Inflammatory macrophage (primary cell): ENCODE measurements at regions not wholly inside any gene's neighbourhood (a gene's known extent, or its start where the extent isn't known, plus 50 kb on each side); places are given as distances from the start of the nearest gene placed in this dataset.

ENCODE experiments used
- DNase-seq, 2 donors: peaks; one replicate each; pipeline ENCODE4 v3.0.0-alpha.2; 2020 to 2022

DNA sequence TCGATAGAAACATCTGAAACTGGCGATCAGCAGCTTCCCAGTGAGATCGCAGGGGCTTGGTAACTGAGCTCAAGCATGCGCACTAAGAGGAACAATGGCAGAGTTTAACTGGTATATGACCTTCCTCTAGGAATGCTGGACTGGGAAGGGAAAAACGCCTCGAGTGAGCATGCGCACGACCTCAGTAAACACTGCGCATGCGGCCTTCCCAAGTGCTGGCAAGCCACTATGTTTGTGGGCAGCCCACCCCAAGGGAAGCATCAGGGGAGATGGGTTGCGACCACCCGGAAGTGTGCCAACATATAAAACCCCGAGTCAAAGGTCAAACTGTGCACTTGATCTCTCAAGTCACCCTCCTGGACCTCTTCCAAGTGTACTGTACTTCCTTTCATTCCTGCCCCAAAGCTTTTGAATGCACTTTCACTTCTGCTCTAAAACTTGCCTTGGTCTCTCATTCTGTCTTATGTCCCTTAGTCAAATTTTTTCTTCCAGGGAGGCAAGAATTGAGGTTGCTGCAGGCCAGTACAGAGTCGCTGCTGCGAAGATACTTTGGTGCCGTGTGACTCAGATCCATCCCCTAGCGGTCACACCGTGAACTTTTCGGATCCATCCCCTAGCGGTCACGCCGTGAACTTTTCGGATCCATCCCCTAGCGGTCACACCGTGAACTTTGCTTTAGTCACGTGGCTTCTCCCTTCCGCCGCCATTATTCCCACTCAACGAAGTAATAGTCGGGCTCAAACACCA, 243.3 kb downstream of the FAM43A start:
- DNase-seq: peak; percentile 70 to 83

DNA sequence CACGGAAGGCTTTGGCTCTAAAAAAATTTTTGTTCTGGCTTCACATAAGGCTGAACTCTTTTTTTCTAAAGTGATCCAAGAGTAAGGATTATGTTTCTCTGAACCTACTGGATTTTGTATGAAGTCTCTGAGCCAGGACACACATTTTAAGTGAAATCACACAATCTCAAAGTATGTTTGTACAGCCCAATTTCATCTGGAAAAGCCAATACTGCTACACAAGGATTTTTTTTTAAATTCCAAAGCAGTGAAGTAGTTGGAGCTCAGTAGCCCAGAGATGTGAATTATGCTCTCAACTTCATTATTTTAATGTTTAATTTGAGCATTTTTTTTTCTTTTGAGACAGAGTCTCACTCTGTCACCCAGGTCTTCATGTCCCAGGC, 243.9 kb downstream of the FAM43A start:
- DNase-seq: no peak

DNA sequence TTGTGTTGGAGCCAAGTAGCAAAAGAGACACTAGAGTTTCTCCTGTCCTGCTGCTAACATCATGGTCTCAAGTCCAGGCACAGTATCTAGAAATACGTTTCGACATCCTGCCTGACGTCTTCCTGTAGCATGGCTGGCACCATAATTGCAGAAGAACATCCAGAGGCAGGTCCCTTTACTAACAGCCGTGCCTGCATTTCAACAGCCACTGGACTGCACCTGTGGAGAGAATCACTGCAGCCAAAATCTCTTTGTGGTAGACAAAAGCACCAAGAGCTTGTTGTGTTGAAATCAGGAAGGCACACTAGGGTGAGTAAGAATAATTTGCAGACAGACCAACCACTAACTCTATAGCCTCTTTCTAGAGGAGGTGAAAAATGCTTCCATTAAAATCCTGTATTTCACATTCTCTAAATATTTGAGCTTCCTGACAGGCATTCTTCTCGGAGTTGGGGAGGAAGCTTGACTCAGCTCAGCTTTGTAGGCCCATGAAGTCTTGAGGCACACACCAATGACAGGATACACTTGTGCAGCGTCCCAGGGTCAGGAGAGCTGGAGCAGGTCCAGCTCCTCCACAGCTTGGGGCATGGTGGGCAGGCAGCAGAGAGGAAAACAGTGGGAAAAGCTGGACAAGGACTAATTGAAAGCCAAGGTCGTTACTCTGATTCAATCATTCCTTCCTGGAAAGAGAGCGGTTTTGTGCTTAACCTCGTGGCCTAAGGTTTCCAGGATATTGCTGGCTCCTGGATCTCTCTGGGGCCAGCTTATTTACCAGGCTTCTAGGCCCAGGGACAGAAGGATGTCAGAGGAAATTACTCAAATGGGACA, 244.9 kb downstream of the FAM43A start:
- peak; percentile 63 to 68 for DNase-seq

DNA sequence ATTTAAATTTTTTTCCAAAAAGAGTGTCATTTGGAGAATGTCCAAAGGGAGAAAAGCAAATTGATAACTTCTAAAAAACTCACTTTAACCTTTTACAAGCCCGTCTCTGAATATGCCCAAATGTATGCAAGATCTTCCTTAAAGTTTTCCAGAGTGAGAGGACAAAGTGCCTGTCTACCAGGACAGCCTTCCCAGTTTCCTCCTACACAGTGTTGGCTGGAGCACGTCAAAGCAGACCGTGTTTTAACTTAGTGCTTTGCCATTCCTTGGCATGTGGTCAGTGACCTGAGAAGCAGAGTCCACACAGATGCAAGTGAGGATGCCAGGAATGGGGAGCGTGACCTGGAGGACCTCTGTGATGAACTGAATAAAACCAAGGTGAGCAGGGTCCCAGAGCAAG, 245.7 kb downstream of the FAM43A start:
- DNase-seq: no peak

DNA sequence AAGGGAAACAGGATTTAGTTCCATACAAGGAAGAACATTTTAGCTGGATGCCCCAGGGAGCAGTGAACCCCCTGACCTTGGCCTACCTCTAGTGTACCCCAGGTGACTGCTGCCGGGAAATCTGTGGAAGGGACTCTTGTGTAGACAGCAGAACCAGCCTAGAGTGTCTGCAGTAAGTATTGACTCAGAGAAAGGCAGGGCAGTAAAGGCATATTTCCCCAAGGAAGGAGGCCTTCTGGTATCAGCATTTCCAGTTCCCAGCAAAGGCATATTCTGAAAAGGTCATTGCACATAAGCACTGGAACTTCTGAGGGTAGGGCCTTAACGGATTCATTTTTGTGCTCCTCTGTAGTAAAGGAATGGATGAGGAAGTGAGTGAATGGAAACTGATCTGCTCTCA, 246.2 kb downstream of the FAM43A start:
- DNase-seq: no peak

DNA sequence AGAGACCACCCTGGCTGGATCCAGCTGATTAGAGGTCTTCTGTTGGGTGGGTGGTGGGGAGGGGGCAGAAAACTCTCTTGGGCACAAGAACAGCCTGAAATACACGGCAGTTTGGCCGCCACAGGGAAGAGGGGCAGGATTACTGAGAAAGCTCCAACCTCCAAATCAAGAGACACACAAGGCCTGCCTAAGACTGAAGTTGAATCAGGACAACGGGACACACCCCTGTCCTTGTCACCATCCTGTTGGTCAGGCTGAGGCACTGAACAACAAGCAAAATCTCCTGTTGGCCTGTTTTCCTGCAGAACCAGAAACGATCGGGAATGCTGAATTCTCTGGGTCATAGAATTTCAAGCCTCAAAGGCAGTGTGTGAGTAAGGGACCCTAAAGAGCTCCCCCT, 247.8 kb downstream of the FAM43A start:
- DNase-seq: no peak

DNA sequence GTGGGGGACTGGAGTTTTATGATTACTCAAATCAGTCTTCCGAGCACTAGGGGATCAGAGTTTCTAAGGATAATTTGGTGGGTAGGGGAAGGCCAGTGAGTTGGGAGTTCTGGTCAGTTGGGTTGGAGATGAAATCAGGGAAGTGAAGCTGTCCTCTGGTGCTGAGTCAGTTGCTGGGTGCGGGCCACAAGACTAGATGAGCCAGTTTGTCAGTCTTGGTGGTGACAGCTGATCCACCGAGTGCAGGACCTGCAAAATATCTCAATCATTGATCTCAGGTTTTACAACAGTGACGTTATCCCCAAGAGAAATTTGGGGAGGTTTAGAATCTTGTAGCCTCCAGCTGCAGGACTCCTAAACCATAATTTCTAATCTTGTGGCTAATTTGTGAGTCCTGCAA, 249.4 kb downstream of the FAM43A start:
- DNase-seq: peak; percentile 56 to 78

DNA sequence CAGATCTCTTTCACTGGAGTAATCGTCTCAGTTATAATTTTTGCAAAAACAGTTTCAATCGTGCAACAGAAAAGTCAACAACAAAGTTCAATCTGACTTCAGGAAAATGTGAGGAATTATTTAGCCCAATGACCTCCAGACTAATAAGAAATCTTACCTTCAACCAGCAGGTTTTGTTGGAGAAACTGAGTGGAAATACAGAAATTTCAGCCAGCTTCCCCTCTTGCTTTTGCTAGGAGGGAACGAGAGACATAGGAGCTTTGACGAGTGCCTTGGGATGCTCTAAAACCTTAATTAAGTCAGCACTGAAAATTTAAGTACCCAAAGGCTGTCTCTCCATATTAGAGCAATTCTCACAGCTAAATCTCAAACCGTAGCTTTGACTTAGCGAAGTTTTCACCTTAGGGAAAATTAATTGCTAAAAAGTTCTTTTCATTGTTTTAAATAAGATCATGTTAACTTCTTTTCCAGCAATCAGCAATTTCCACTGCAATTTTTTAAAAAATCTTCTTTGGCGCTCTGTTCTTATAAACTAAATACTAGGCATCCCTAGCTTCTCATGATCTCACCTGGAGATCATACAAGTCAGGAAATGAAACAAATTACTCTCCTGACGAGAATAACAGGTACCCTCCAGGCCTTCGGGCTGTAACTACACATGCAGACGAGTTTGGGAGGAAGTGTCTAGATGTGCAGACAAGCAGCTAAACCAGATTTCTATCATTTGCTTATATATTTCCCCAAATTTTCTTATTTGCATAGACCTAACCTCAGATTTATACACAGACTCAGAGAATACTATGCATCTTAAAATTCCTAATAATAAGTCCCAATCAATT, 250.2 kb downstream of the FAM43A start:
- no peak for DNase-seq

DNA sequence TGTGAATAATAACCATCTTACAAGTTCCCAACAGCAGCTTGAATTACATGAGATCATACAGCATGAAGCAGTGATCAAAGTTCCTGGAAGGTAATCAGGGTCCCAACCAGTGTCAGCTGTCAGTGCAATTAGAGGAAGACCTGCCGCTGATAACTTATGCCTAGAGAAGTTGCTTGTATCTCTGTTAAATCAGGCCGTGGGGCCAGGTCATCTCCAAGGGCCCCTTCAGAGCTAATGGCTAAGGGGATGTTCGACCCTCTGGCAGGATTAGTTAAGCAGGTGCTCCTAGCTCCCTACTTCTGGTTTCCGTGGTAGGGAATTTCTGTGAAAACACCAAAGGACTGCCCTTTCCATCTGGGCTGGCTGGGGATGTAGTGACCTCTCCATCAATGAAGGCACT, 251.0 kb downstream of the FAM43A start:
- DNase-seq: no peak

DNA sequence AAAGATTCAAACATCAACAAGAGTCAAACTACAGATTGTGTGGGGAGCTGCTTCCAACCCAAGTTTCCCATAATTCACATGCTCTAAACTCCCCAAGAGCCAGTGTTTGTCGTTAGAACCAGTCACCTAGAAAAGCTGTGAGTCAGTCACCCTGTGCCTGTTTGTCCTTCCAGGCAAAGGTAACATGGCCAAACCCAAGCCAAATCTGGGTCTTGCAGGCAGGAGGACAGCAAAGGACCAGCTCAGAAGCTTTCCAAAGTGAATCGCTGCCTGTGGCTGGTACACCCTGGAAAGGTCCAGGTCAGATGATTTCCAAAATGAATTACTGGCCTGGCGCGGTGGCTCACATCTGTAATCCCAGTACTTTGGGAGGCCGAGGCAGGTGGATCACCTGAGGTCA, 251.5 kb downstream of the FAM43A start:
- no peak for DNase-seq

DNA sequence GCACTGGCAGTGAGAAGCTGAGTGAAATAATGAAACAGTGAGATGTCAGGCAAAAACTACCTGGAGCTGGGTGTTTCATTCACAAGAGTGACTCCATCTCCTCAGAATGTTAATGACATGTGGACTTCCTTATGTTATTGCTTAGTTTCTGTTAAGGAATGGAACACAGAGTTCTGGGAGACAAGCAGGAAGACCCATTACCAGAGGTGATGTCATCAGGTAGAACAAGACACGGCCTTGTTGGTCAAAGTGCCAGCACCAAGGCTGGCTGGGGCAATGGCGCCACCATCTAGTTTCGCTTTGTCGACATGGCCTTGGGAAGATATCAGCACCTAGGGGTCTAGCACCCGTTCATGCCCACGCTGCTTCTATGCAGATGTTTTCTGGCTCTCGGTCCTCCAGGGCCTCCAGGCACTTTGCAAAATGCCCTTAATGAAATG, 252.2 kb downstream of the FAM43A start:
- no peak for DNase-seq

DNA sequence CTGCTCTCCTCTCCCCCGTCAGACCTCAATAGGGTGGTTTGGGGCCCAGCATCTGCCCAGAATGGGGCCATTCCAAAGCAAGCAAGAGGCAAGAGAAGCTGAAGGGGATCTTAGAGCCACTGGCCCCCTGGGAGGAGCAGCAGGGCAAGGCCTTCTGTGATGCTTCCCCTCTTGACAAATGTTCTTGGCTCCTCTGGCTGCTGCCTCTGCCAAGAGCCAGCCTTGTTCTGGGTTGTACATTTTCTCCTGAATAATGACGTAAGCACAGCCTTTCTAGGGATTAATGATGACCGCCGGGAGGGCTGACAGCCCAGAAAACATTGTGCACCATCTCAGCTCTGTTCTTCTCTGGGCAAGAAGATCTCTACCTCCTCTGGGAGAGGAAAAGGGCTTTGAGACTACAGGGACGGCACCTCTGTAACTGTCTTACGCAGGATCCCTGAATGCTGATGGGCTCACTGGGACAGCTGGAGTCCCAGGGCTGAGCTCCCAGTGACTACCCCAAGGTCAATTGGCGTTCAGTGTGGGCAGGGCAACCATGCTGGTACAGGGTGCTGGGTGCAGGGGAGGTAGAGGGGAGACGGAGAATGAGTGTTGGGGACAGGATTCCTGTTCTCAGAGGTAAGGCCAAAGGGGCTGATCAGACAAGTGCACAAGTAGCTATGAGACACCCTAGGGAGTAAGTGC, 253.3 kb downstream of the FAM43A start:
- no peak for DNase-seq

DNA sequence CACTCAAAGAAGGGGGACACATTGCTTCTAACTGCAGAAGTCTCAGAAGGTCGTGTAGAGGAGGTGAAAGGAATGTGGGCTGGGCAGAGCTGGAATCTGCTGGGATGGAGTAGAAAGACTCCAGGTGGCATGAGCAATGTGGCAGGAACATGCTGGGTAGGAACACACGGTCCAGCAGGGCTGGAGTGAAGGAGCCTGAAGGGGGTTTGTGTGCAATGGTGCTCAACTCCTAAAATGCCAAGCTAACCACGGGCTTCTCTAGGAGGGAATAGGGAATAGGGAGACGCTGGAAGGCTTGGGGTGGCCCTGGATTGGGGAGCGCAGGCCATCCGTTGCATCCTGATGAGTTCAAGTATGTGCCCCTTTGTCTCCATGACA, 253.8 kb downstream of the FAM43A start:
- DNase-seq: no peak

DNA sequence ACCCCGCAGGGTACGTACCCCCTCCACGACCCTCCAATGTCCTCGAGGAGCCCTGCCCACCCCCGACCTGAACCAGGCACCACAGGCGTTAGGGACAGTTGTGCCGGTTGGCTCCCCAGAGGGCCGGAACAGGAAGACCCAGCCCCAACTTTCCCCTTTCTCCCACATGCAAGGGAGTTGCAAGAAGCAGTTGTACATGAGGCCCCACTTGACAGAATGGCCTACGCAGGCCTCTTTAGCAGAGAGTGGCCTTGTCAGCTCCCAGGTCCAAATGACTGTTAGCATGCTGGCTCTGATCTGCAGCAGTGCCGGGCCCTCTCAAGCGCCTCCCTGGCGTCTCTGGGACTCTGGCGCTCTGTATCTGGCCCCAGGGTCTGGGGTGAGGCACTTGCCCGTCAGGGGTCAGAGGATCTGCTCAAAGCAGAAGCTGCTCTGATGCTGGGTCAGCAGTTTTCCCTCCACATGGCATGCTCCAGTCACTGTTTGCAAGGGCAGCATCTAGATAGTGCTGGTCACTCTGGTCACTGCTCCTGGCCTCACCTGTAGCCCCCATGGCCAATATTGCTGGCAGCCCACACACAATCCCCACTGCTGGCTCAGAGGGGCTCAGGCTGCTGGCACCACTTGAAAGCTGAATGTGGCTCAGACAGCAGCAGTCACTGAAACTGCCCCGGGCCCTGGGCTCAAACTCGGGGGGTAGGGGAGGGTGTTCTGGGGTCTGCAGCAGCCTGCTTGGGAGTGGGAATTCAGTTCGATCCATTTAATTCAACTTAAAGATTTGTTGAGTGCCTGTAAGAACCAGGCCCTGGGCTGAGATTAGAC, 254.5 kb downstream of the FAM43A start:
- DNase-seq: peak in 1 of 2 donors; percentile 31

DNA sequence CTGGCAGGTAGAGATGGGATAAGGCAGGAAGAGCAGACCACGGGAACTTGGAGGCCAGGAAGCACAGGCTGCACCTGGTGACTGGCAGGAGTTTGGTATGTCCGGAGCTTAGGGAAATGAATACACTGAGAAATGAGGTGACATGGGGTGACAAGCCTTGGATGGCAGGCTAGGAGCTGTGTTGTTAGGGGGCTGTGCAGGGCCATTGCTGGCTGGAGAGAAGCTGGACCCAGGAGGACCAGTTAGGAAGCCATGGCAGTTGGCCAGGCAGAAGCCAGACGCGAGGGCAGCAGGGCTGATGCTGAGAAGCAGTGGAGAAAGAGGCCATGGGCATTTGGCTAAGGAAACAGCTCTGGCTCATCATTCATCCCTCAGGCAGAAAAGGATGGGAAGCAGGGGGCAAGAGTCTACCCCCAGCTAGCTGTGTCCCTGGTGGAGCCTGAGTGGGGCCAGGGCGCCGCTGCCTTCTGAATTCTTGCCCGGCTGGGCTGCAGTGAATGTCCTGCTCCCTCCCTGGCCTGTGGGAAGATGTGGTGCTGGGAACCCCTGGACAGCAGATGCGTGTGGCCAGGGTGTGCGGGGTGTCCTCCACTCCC, 255.8 kb downstream of the FAM43A start:
- no peak for DNase-seq

DNA sequence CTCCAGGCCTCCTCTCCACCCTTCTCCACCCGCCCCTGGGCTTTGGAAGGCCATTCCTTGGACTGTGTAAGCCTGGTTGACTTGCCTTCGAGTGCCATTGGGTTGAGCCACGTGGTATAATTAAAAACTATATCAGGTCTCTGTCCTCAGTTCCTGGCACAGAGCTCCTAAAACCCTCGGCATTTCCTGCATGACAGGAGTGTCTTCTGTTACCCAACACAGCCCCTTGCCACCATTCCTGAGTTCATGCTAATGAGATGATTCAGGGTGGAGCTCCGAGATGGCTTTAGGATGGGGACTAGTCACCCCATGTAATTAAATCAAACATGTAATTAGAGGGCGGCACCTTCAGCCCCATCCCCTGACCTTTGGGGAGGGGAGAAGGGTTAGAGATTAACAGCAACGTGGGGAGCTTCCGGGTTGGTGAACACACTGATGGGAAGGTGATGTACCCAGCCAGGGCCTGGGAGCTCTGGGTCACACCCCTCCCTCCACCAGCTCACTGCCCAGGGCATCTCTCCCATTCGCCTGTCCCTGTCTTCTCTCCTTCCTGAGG, 256.4 kb downstream of the FAM43A start:
- DNase-seq: no peak

DNA sequence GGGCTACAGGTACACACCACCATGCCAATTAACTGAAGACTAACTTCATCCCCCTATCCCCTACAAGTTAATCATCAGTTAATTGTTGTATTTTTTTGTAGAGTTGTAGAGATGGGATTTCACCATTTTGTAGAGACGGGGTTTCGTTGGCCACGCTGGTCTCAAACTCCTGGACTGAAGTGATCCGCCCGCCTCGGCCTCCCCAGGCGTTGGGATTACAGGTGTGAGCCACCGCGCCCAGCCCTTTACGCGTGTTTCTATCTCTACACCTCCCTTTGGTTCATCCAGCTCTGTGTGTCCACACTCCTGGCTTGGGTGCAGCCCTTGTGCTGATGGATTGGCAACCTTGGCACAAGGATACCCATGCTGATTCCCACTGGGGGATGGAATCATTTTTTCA, 258.8 kb downstream of the FAM43A start:
- no peak for DNase-seq

DNA sequence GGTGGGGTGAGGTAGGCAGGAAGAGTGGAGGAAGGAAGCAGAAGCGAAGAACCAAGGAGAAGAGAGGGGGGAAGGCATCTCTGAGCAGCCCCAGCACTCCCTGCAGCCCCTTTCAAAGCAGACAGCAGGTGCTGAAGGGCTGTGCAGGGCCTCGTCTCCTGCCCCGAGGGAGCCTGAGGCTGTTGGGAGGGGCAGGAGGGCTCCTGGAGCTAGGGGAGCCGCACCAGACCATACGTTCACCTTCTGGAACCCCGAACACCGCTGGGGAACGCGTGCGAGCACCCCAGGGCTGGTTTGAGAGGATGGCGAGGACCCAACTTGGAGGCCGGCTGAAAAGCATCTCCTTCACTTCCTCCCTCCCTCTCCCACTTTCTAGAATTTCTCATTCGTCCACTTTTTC, 259.8 kb downstream of the FAM43A start:
- DNase-seq: no peak

DNA sequence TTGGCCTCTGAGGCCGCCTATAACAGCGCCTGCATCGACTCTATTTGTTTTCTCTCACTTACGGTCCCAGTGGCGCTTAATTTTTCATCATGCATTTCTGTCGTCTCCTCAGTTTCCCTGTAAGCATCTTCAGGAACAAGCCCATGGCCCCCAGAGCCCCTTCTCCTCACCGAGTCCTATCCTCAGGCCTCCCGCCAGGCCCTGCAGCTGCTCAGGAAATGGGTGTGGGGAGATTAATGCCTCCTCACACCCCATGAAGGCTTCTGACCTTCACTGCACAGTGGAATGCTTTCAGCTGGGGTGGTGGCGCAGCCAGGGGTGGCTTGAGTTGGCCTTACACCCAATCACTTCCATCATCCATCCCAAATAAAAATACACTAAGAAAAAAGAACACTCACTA, 260.4 kb downstream of the FAM43A start:
- no peak for DNase-seq

DNA sequence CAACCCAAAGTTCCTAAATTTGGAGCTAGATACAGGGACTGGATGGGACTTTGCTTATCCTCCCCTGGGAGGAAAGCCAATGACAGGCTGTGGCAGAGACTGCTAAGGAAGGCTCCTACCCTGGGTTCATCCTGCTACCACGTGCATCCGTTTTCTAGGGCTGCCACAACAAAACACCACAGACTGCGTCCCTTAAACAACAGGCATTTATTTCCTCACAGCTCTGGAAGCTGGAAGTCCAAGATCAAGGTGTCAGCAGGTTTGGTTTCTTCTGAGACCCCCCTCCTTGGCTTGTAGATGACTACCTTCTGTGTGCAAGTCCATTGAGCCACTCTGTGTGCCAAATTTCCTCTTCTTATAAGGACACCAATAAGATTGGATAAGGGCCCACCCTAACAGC, 263.9 kb downstream of the FAM43A start:
- no peak for DNase-seq
